ENCODE measurements at regions not wholly inside any gene's neighbourhood (a gene's known extent, or its start where the extent isn't known, plus 50 kb on each side); places are given as distances from the start of the nearest gene placed in this dataset.

- Histone ChIP-seq H3K9me3 (ENCODE audit: control insufficient read depth in 4 of 4, insufficient read depth in 3 of 4, low read length in 3 of 4) (no peaks in the 10 kb centered on the region), H3K36me3 (ENCODE audit: control insufficient read depth in 4 of 4, insufficient read depth in 4 of 4, low read length in 4 of 4) (no peaks in the 10 kb centered on the region), H3K4me3 (no peak overlapping the region), H3K27me3 (ENCODE audit: control insufficient read depth in 3 of 3, insufficient read depth in 3 of 3, low read length in 2 of 3) (no peaks in the 10 kb centered on the region), H3K27ac (ENCODE audit: low read depth in 1 of 2, low read length in 1 of 2) (no peak overlapping the region), H3K4me1 (ENCODE audit: control insufficient read depth in 5 of 5, insufficient read depth in 5 of 5, low read length in 5 of 5) (peaks cover 0 to 8% (median 0%) of the 10 kb centered on the region in 5 donors), H3K9ac (ENCODE audit: insufficient read depth in 1 of 2, low read length in 2 of 2) (no peak overlapping the region)
- ATAC-seq (ENCODE audit: insufficient read depth, low FRiP score): no peak
- peak; percentile 76 to 87 (median 82) for DNase-seq
- TF ChIP-seq, protein P1, sequence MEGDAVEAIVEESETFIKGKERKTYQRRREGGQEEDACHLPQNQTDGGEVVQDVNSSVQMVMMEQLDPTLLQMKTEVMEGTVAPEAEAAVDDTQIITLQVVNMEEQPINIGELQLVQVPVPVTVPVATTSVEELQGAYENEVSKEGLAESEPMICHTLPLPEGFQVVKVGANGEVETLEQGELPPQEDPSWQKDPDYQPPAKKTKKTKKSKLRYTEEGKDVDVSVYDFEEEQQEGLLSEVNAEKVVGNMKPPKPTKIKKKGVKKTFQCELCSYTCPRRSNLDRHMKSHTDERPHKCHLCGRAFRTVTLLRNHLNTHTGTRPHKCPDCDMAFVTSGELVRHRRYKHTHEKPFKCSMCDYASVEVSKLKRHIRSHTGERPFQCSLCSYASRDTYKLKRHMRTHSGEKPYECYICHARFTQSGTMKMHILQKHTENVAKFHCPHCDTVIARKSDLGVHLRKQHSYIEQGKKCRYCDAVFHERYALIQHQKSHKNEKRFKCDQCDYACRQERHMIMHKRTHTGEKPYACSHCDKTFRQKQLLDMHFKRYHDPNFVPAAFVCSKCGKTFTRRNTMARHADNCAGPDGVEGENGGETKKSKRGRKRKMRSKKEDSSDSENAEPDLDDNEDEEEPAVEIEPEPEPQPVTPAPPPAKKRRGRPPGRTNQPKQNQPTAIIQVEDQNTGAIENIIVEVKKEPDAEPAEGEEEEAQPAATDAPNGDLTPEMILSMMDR (IDR thresholded peaks at IDR 0.05; ENCODE audit: control extremely low read depth, extremely low read depth): no peak
- 19 to 33% methylated on average over 8 of the region's 8 CpGs for WGBS, 2 donors
Measured at GRCh38 chr16:52068447-52069074, 478.4 kb downstream of the TOX3 start.

GRCh38 chr16:52066962-52067361, 480.0 kb downstream of the TOX3 start:
- TF ChIP-seq, protein P1 (IDR thresholded peaks at IDR 0.05; ENCODE audit: control extremely low read depth, extremely low read depth): no peak
- Histone ChIP-seq H3K27ac (ENCODE audit: low read depth in 1 of 2, low read length in 1 of 2) (no peak overlapping the region), H3K9ac (ENCODE audit: insufficient read depth in 1 of 2, low read length in 2 of 2) (no peak overlapping the region), H3K36me3 (ENCODE audit: control insufficient read depth in 4 of 4, insufficient read depth in 4 of 4, low read length in 4 of 4) (no peaks in the 10 kb centered on the region), H3K4me1 (ENCODE audit: control insufficient read depth in 5 of 5, insufficient read depth in 5 of 5, low read length in 5 of 5) (peaks cover 0 to 8% (median 0%) of the 10 kb centered on the region in 5 donors), H3K27me3 (ENCODE audit: control insufficient read depth in 3 of 3, insufficient read depth in 3 of 3, low read length in 2 of 3) (no peaks in the 10 kb centered on the region), H3K4me3 (no peak overlapping the region), H3K9me3 (ENCODE audit: control insufficient read depth in 4 of 4, insufficient read depth in 3 of 4, low read length in 3 of 4) (no peaks in the 10 kb centered on the region)
- DNase-seq (peak in 1 of 3 donors; percentile 18), ATAC-seq (ENCODE audit: insufficient read depth, low FRiP score) (no peak)
- WGBS, 2 donors: 46 to 51% methylated on average over 2 of the region's 2 CpGs

DNA sequence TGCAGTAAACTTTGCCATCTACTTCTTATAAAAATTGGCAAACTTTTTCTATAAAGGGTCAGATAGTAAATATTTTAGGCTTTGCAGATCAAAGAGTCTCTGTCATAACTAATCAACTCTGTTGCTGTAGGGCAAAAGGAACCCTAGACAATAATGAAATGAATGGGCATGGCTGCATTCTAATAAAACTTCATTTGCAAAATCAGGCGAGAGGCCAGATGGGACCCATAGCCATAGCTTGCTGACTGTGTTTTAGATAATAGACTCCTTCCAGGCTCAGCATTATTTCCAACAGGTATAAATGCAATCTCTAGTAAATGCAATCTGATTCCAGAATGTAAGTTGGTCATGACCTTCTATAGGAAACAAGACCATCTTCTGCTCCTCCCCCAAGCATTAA, 490.7 kb downstream of the TOX3 start:
- TF ChIP-seq, protein P1 (IDR thresholded peaks at IDR 0.05; ENCODE audit: control extremely low read depth, extremely low read depth): no peak
- DNase-seq: no peak
- no peaks in the 10 kb centered on the region for H3K9me3 ChIP-seq (ENCODE audit: control insufficient read depth in 4 of 4, insufficient read depth in 3 of 4, low read length in 3 of 4)
- H3K36me3 ChIP-seq (ENCODE audit: control insufficient read depth in 4 of 4, insufficient read depth in 4 of 4, low read length in 4 of 4): no peaks in the 10 kb centered on the region
- no peak overlapping the region for H3K9ac ChIP-seq (ENCODE audit: insufficient read depth in 1 of 2, low read length in 2 of 2)
- no peak overlapping the region for H3K4me3 ChIP-seq
- no peak overlapping the region for H3K27ac ChIP-seq (ENCODE audit: low read depth in 1 of 2, low read length in 1 of 2)
- no peaks in the 10 kb centered on the region for H3K27me3 ChIP-seq (ENCODE audit: control insufficient read depth in 3 of 3, insufficient read depth in 3 of 3, low read length in 2 of 3)
- ATAC-seq (ENCODE audit: insufficient read depth, low FRiP score): no peak
- peaks cover 0 to 25% (median 0%) of the 10 kb centered on the region in 5 donors for H3K4me1 ChIP-seq (ENCODE audit: control insufficient read depth in 5 of 5, insufficient read depth in 5 of 5, low read length in 5 of 5)
- 88 to 93% methylated on average over 1 of the region's 1 CpG for WGBS, 2 donors

DNA sequence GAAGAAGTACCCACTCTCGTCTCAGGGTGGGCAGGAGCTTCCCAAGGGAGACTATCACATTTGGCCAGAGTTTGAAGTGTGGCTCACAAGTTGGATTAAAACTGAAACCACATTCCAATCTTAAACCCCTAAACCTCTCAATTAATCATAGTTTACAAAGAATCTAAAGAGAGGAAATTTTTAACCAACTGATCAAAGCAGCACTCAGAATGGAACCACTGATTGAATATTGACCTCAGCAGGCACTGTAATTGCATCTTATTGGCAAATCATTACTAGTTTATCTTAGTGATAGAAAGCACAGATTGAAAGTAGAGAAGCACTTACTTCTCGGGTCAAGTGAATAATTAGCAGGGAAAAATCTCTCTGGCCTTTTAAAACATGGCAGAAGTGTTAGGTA, 491.6 kb downstream of the TOX3 start:
- Histone ChIP-seq H3K4me3 (no peak overlapping the region), H3K36me3 (ENCODE audit: control insufficient read depth in 4 of 4, insufficient read depth in 4 of 4, low read length in 4 of 4) (no peaks in the 10 kb centered on the region), H3K4me1 (ENCODE audit: control insufficient read depth in 5 of 5, insufficient read depth in 5 of 5, low read length in 5 of 5) (peaks cover 0 to 25% (median 0%) of the 10 kb centered on the region in 5 donors), H3K9me3 (ENCODE audit: control insufficient read depth in 4 of 4, insufficient read depth in 3 of 4, low read length in 3 of 4) (peaks cover 0 to 1% (median 0%) of the 10 kb centered on the region in 4 donors), H3K27me3 (ENCODE audit: control insufficient read depth in 3 of 3, insufficient read depth in 3 of 3, low read length in 2 of 3) (no peaks in the 10 kb centered on the region), H3K9ac (ENCODE audit: insufficient read depth in 1 of 2, low read length in 2 of 2) (no peak overlapping the region), H3K27ac (ENCODE audit: low read depth in 1 of 2, low read length in 1 of 2) (no peak overlapping the region)
- DNase-seq (no peak), ATAC-seq (ENCODE audit: insufficient read depth, low FRiP score) (no peak)
- TF ChIP-seq, protein P1 (IDR thresholded peaks at IDR 0.05; ENCODE audit: control extremely low read depth, extremely low read depth): no peak
- 56 to 68% methylated on average over 2 of the region's 2 CpGs for WGBS, 2 donors

All from lung (tissue), 11 donors.